IPS-15b (cell line): ENCODE measurements at regions not wholly inside any gene's neighbourhood (a gene's known extent, or its start where the extent isn't known, plus 50 kb on each side); places are given as distances from the start of the nearest gene placed in this dataset.

Experiments used
- H3K27me3 ChIP-seq: one replicate; pipeline ENCODE4 v1.6.1; 2013; ENCODE audit warnings: low read length; ENCODE audit not compliant: control insufficient read depth, insufficient read depth
- H3K36me3 ChIP-seq: one replicate; pipeline ENCODE4 v1.6.1; 2013; ENCODE audit warnings: low read length; ENCODE audit not compliant: control insufficient read depth, insufficient read depth
- H3K4me1 ChIP-seq: one replicate; pipeline ENCODE4 v1.6.1; 2013; ENCODE audit warnings: mild to moderate bottlenecking, low read length; ENCODE audit not compliant: control insufficient read depth, insufficient read depth
- H3K4me3 ChIP-seq: one replicate; pipeline ENCODE4 v1.5.1; 2013; ENCODE audit warnings: low read depth, low read length
- H3K9ac ChIP-seq: one replicate; pipeline ENCODE4 v1.6.1; 2013; ENCODE audit warnings: low read depth, mild to moderate bottlenecking, low read length
- H3K9me3 ChIP-seq: one replicate; pipeline ENCODE4 v1.6.1; 2013; ENCODE audit warnings: mild to moderate bottlenecking, low read length; ENCODE audit not compliant: control insufficient read depth, insufficient read depth

DNA sequence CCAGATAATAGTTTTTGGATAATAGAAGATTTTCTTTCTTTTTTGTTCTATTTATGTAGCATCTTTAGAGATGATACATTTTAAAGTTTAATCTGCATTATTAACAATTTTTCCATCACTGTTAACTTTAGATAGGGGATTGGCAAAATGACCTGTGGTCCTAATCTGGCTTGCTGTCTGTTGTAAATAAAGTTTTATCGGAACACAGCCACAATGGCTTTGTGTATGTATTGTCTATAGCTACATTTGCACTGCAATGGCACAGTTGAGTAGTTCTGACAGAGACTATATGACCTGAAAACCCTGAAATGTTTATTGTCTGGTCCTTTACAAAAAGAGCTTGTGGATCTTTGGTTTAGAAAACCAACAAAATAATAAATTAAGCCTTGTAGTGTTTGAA lies 97.0 kb upstream of the CERS6 start:
- no peaks in the 10 kb centered on the region for H3K9me3 ChIP-seq
- H3K4me1 ChIP-seq: peaks cover 2% of the 10 kb centered on the region
- no peak overlapping the region for H3K9ac ChIP-seq
- no peaks in the 10 kb centered on the region for H3K27me3 ChIP-seq
- no peak overlapping the region for H3K4me3 ChIP-seq
- no peaks in the 10 kb centered on the region for H3K36me3 ChIP-seq

DNA sequence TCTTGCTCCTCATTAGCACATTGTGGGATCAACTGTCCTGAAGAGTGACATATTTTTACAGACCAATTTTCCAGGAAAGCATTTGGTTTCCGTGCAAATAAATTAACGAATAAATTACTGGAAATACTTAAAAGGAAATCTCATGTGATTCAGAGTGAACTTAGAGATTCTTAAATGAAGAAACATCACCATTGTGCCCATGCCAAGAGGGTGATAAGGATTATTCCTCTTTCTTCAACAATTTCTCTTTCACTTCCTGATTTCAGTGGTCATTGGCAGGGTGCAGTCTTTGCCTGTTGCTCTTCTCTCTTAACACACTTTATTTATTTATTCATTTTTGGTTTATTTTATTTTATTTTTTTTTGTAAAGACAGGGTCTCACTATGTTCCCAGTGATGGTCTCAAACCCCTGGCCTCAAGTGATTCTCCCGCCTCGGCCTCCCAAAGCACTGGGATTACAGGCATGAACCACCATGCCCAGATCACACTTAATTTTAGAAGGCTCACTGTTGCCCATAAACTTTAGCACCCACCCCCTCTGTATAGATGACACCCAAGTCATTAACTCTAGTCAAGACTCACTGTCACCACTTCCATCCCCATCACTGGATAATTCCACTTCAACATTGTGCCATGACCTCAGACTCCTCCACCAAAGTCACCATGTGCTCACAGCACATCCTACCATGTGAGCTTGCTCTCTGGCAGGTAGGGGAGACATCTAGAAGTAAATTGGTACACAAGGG lies 92.6 kb upstream of the CERS6 start:
- no peaks in the 10 kb centered on the region for H3K4me1 ChIP-seq

DNA sequence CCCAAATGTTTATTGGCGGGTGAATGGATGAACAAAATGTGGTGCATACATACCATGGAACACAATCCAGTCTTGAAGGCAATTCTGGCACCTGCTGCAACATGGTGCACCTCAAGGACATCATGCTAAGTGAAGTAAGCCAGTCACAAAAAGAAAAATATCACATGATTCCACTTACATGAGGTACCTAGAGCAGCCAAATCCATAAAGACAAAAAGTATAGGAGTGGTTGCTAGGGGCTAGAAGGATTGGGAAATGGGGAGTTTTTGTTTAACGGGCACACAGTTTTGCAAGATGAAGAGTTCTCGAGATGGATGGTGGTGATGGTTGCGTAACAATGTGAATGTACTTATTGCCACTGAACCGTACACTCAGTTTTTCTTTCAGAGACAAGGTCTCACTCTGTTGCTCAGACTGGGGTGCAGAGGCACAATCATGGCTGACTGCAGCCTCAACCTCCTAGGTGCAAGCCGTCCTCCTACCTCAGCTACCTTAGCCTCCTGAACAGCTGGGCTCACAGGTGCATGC lies 90.9 kb upstream of the CERS6 start:
- Histone ChIP-seq H3K27me3 (no peaks in the 10 kb centered on the region), H3K4me3 (no peak overlapping the region), H3K9ac (no peak overlapping the region), H3K9me3 (no peaks in the 10 kb centered on the region), H3K36me3 (no peaks in the 10 kb centered on the region), H3K4me1 (no peaks in the 10 kb centered on the region)

More for the DNA sequence above, 92.6 kb upstream of the CERS6 start:
- Histone ChIP-seq H3K9me3 (no peaks in the 10 kb centered on the region), H3K27me3 (no peaks in the 10 kb centered on the region), H3K36me3 (no peaks in the 10 kb centered on the region), H3K9ac (no peak overlapping the region), H3K4me3 (no peak overlapping the region)

DNA sequence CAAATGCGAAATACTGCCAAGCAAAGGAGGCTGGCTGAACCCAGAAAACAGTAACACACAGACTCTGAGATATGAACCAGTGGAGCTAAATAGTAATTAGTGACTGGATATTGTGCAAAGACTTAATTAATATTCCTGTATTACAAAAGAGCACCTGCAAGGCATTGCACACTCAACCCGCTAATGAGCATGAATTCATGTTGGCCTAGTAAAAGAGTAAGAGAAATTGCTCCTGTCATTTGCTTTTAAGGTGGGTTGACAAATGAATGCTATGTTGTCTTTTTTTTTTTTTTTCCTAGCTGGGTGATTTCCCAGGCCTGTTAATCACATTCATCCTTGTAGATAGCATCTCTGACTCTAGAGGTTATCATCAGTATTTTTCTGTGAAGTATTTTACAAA lies 87.0 kb upstream of the CERS6 start:
- H3K9ac ChIP-seq: no peak overlapping the region
- H3K4me1 ChIP-seq: no peaks in the 10 kb centered on the region
- H3K9me3 ChIP-seq: no peaks in the 10 kb centered on the region
- no peaks in the 10 kb centered on the region for H3K36me3 ChIP-seq
- H3K4me3 ChIP-seq: no peak overlapping the region
- no peaks in the 10 kb centered on the region for H3K27me3 ChIP-seq

DNA sequence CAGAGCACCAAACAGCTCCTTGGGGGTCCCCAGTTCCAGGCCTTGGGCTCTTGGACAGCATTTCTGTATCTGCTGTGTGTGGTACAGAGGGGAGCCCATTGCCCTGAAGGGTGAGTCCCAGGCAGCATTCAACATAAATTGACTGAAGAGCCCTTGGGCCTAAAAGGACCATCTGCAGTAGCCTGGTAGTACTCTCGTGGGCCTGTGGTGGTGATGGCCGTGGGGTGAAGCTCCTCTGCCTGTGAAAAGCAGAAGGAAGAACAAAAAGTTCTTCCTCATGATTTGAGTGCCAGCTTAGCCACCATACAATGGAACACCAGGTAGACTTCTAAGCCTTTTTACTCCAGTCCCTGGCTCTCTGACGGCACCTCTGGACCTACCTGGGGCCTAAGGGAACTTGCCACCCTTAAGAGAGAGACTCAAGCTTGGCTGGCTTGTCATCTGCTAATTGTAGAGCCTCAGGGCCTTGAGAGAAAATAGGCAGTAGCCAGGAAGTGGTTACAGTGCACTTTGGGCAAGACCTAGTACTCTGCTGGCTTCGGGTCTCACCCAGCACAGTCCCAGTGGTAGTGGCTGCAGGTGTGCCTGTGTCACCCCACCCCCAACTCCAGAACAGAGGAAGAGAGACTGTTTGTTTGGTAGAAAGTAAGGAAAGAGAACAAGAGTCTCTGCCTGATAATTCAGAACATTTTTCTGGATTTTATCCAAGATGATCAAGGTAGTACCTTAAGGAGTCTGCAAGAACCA lies 84.6 kb upstream of the CERS6 start:
- no peaks in the 10 kb centered on the region for H3K27me3 ChIP-seq
- no peaks in the 10 kb centered on the region for H3K36me3 ChIP-seq
- no peak overlapping the region for H3K4me3 ChIP-seq
- H3K9ac ChIP-seq: no peak overlapping the region
- H3K9me3 ChIP-seq: no peaks in the 10 kb centered on the region
- no peaks in the 10 kb centered on the region for H3K4me1 ChIP-seq

DNA sequence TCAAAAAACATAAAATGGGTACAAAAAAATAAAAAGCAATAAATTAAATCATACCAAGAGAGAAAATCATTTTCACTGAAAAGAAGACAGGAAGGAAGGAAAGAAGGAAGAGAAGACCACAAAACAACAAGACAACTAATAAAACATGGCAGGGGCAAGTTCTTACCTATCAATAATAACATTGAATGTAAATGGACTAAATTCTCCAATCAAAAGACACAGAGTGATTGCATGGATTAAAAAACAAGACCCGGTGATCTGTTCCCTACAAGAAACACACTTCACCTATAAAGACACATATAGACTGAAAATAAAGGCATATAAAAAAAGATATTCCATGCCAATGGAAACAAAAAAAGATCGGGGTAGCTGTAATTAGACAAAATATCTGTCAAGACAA lies 82.6 kb upstream of the CERS6 start:
- Histone ChIP-seq H3K36me3 (no peaks in the 10 kb centered on the region), H3K4me1 (no peaks in the 10 kb centered on the region)

DNA sequence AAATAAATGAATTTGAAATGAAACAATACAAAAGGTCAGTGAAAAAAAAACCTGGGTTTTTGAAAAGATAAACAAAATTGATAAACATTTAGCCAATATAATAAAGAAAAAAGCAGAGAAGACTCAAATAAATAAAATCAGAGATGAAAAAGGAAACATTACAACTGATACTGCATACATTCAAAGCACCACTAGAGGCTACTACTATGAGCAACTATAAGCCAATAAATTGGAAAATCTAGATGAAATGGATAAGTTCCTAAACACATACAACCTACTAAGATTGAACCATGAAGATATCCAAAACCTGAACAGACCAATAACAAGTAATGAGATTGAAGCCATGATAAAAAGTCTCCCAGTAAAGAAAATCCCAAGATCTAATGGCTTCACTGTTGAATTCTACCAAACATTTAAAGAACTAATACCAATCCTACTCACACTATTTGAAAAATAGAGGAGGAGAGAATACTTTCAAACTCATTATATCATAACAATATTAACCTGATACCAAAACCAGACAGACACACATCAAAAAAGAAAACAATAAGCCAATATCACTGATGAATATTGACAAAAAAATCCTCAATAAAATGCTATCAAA lies 80.8 kb upstream of the CERS6 start:
- Histone ChIP-seq H3K4me1 (peaks cover 1% of the 10 kb centered on the region), H3K36me3 (no peaks in the 10 kb centered on the region), H3K9ac (no peak overlapping the region), H3K27me3 (no peaks in the 10 kb centered on the region), H3K4me3 (no peak overlapping the region), H3K9me3 (no peaks in the 10 kb centered on the region)

More for the DNA sequence above, 82.6 kb upstream of the CERS6 start:
- Histone ChIP-seq H3K9ac (no peak overlapping the region), H3K4me3 (no peak overlapping the region), H3K27me3 (no peaks in the 10 kb centered on the region), H3K9me3 (no peaks in the 10 kb centered on the region)

DNA sequence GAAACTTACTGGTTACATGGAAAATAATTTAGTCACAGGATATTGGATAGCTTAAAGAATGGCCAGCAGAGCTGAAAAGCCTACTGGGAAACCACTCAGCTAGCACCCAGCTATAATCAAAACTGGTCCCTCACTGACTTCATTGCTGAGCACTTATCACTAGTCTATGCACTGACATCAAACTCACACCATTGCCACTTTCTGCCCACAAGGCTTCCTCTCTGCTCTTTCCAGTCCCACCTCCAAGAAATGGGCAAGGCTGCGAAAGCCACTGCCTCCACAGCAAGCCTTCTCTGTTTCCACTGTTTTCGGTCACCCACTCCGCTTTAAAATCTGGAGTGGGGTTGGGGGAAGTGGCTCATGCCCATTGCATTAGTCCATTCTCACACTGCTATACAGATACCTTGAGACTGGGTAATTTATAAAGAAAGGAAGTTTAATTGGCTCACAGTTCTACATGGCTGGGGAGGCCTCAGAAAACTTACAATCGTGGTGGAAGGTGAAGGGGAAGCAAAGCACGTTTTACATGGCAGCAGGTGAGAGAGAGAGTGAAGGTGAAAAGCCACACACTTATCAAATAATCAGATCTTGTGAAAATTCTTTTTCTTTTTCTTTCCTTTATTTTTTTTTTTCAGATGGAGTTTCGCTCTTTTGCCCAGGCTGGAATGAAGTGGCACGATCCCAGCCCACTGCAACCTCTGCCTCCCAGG lies 77.0 kb upstream of the CERS6 start:
- Histone ChIP-seq H3K36me3 (no peaks in the 10 kb centered on the region), H3K9ac (no peak overlapping the region), H3K9me3 (no peaks in the 10 kb centered on the region), H3K27me3 (no peaks in the 10 kb centered on the region), H3K4me3 (no peak overlapping the region), H3K4me1 (peaks cover 5% of the 10 kb centered on the region)

DNA sequence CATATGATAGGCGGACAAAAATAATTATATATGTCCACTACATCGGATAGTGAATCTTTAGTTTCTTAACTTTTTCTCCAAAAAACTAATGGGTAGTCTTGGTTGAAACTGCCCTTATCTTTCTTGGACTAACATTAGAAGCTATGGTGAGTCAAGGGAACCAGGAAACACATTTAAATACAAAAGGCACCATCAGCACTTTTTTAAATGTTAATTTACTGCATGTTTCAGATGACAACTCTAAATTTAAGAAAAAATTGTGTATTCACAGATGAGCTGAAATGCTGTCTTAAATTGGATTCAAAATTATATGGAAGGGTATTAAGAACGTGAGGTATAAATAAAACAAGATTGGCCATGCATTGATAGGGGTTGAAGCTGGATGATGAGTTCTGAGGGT lies 75.6 kb upstream of the CERS6 start:
- Histone ChIP-seq H3K9ac (no peak overlapping the region), H3K36me3 (no peaks in the 10 kb centered on the region), H3K4me1 (peaks cover 5% of the 10 kb centered on the region), H3K9me3 (no peaks in the 10 kb centered on the region), H3K27me3 (no peaks in the 10 kb centered on the region), H3K4me3 (no peak overlapping the region)

DNA sequence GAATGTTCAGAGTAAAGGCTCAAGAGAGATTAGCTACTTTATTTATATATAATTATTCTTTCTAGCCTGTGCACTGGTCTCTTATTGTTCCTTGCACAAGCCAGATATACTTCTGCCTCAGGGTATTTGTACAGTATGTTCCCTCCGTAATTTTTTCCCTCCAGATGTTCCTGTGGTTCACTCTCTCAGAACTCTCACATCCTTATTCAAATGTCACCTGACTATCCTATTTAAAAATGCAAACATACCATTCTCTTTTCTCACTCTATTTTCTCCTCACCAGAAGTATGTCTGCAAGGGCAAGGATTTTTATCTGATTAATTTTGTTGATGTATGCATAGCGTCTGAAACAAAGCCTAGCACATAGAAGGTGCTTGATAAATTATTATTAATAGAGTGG lies 64.0 kb upstream of the CERS6 start:
- Histone ChIP-seq H3K36me3 (no peaks in the 10 kb centered on the region), H3K27me3 (no peaks in the 10 kb centered on the region), H3K4me3 (no peak overlapping the region), H3K9me3 (no peaks in the 10 kb centered on the region), H3K4me1 (no peaks in the 10 kb centered on the region), H3K9ac (no peak overlapping the region)

DNA sequence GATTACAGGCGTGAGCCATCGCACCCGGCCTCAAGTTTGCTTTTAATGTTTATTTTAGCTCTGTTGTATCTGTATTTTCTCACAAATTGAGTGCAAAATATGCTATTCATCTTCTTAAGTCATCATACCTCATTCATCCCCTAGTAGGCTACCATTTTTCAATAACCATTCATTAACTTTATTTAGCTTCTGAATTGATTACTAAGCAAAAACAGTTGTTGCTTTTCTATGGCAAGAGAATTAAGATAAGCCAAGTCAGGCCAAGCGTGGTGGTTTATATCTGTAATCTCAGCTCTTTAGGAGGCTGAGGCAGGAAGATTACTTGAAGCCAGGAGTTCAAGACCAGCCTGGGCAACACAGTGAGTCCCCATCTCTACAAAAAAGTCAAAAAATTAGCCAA lies 63.3 kb upstream of the CERS6 start:
- Histone ChIP-seq H3K4me3 (no peak overlapping the region), H3K4me1 (no peaks in the 10 kb centered on the region), H3K36me3 (no peaks in the 10 kb centered on the region), H3K9ac (no peak overlapping the region), H3K9me3 (no peaks in the 10 kb centered on the region), H3K27me3 (no peaks in the 10 kb centered on the region)
